HG03064 (cell line): ENCODE measurements at regions not wholly inside any gene's neighbourhood (a gene's known extent, or its start where the extent isn't known, plus 50 kb on each side); places are given as distances from the start of the nearest gene placed in this dataset.
"Not testable (repeated sequence)": the region's sequence is repeated elsewhere in the genome, so short reads cannot be mapped to it uniquely, and the experiment has no call there.

Source experiments
- ATAC-seq: cut with Tn5 transposase; IDR thresholded peaks from one replicate; pipeline ENCODE4 v1.9.1; 2021; ENCODE audit warnings: low read depth; ENCODE audit not compliant: unreplicated experiment

- ATAC-seq, result no peak
These were observed 299.9 kb downstream of the RPS24 start for GRCh38 chr10:78333362-78334143.

GRCh38 chr10:78335371-78335690 is 301.7 kb downstream of the RPS24 start:
- ATAC-seq, result no peak

GRCh38 chr10:78335691-78336401 is 302.2 kb downstream of the RPS24 start:
- ATAC-seq, result no peak

GRCh38 chr10:78336402-78336791 is 302.7 kb downstream of the RPS24 start:
- ATAC-seq, result no peak

- no peak for ATAC-seq
These were observed 303.4 kb downstream of the RPS24 start for GRCh38 chr10:78337016-78337415.

DNA sequence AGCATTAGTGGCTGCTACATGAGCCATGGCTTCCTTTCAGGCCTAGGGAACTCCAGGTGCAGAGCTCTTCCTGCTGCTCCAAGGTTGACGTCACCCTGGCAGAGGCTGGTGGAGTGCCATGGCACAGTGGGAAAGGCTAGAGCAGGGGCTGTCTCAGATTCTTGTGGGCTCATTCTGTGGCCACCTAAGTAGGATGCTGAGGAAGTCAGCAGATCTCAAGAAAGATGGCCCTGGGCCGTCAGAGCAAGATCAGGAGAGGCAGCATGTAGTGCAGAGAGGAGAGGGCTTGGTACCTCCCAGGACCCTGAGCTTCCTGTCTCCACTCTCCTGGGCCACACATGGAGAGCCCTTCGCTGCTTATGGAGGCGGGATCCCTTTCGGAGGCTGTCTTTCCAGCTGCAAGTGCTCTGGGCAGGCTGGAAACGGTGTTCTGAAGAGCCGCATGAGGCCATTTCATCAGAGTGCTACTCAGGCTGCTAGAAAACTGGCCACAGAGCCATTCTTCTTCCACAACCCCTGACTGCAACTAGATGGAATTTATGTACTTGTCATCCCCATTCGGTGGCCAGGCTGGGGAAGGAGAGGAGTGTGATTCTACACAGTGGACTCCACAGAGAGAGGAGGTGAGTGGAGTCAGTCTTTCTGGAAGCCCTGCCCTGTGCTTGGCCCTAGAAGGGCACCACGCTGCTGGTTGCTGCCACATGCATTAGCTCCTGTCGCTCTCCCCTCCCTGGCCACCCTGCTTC is 304.2 kb downstream of the RPS24 start:
- no peak for ATAC-seq

DNA sequence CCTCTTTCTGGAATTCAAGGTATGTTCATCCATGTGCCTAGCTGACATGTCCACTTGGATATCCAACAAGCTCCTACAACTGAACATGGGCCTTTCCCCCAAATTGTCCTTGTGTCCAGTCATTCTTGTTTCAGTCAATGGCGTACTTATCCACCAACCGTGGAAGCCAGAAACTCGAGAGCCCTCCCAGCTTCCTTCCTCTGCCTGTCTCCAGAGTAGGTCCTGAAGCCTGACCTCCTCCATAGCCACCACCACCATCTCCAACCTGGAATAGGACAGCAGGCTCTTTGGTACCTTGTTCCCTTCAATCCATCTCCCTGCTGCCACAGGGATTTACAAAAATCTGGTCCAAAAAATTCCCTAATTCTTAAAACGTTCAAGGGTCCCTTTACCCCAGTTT is 305.1 kb downstream of the RPS24 start:
- no peak for ATAC-seq

- ATAC-seq, result no peak
These were observed 305.6 kb downstream of the RPS24 start for GRCh38 chr10:78339251-78339650.

GRCh38 chr10:78341953-78342614 is 308.4 kb downstream of the RPS24 start:
- no peak for ATAC-seq

DNA sequence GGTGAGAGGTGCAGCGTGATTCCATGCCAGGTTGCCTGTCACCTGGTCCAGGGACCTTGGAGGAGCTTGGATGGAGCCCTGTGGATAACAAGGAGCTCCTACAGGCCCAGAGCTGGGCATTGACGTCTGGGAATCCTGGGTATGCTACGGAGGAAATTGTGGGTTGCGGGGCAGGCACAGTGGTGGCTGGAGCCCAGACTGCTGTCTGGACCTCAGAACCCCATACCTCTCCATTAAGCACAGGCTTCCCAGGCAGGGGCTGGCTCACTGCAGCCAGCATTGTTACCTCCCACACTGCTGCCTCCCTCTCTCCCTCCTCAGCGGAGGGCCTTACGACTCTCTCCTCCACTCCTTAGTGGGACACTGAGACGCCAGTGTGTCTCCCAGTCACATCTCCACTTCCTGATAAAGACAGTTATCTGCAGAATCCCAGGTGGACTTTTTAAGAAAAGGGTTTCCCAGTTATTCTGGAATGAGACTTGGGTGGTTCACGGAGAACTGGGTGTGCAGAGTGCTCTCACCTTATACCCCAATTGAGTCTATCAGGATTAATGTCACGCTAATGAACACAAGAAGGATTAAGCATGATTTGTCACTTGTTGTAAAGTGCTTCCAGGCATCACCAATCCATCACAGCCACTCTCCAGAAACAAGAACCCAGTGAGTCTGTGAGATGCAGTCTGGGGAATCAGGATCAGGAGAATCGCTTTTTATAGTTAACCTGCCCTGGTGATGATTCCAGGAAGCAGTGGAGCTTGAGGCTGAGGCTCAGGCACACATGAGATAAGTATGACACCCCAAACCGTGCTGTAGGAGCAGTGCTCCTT is 309.4 kb downstream of the RPS24 start:
- no peak for ATAC-seq

DNA sequence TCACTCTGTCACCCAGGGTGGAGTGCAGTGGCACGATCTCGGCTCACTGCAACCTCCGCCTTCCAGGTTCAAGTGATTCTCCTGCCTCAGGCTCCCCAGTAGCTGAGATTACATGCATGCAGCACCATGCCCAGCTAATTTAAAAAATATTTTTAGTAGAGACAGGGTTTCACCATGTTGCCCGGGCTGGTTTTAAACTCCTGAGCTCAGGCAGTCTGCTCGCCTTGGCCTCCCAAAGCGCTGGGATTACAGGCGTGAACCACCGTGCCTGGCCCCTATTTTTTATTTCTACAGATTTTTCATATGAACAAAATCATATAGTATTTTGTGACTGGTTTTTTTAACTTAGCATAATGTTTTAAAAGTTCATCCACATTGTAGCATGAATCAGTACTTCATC is 310.6 kb downstream of the RPS24 start:
- ATAC-seq, result not testable (repeated sequence)

GRCh38 chr10:78345515-78345914 is 311.9 kb downstream of the RPS24 start:
- ATAC-seq, result not testable (repeated sequence)

DNA sequence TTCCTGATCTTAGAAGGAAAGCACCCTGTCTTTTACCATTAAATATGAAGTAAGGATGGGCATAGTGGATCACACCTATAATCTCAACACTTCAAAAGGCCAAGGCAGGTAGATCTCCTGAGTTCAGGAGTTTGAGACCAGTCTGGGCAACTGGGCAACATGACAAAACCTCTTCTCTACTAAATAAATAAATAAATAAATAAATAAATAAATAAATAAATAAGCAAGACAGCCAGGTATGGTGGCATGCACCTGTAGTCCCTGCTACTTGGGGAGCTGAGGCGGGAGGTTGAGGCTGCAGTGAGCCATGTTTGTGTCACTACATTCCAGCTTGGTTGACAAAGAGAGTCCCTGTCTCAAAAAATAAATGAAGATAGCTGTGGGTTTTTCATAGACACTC is 313.1 kb downstream of the RPS24 start:
- no peak for ATAC-seq

- no peak for ATAC-seq
These were observed 314.9 kb downstream of the RPS24 start for GRCh38 chr10:78348411-78349164.

- no peak for ATAC-seq
These were observed 315.5 kb downstream of the RPS24 start for GRCh38 chr10:78349165-78349516.

- ATAC-seq, result no peak
These were observed 316.4 kb downstream of the RPS24 start for GRCh38 chr10:78349911-78350663.

GRCh38 chr10:78351283-78351682 is 317.6 kb downstream of the RPS24 start:
- no peak for ATAC-seq

GRCh38 chr10:78351809-78352208 is 318.1 kb downstream of the RPS24 start:
- ATAC-seq, result no peak

DNA sequence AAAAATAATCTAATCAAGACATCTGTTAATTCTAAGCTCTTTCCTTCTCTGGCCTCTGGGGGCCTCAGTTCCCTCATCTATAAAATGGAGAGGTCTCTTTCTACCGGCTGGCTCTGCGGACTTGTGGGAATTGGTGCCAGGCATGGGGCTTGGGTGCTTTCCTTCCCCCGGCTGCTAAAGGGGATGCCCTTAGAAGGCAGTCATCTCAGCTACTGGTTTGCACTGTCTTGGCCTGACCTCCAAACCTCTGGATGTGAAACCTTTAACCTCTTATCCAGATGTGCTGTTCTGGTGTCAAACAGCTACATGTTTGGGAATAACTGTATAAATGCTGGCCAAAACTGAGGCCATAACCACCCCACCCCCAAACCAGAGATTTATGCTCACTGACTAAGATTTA is 320.0 kb downstream of the RPS24 start:
- ATAC-seq, result no peak
